ENCODE measurements at regions not wholly inside any gene's neighbourhood (a gene's known extent, or its start where the extent isn't known, plus 50 kb on each side); places are given as distances from the start of the nearest gene placed in this dataset.

- no peak for TF ChIP-seq TARDBP (IDR thresholded peaks at IDR 0.05)
- TF ChIP-seq FOXA1 (IDR thresholded peaks at IDR 0.05), result no peak
- no peak for TF ChIP-seq BHLHE40 (IDR thresholded peaks at IDR 0.05; ENCODE audit: borderline replicate concordance)
- no peak for TF ChIP-seq FOXM1 (IDR thresholded peaks at IDR 0.05; ENCODE audit: borderline replicate concordance)
- no peak for TF ChIP-seq ARNT (IDR thresholded peaks at IDR 0.05)
- no peak for TF ChIP-seq FOXK2 (IDR thresholded peaks at IDR 0.05)
Observed at GRCh38 chr22:44412136-44412731, 85.8 kb downstream of the RTL6 start.
